GM12878 (cell line): ENCODE measurements at regions not wholly inside any gene's neighbourhood (a gene's known extent, or its start where the extent isn't known, plus 50 kb on each side); places are given as distances from the start of the nearest gene placed in this dataset.

Experiments
- ATF2 ChIP-seq: IDR thresholded peaks from 2 replicates; pipeline ENCODE4 v1.6.1; 2012; ENCODE audit warnings: low read length, inconsistent platforms
- CUX1 ChIP-seq: IDR thresholded peaks from 2 replicates; pipeline ENCODE4 v1.6.1; 2012; ENCODE audit warnings: improper control_type of control experiment, low read depth, low read length; ENCODE audit not compliant: insufficient replicate concordance
- EGR1 ChIP-seq, 2 experiments: IDR thresholded peaks; 1 replicate in 1 of 2; 2 replicates in 1 of 2; pipeline ENCODE4 v1.6.1; 2011 to 2012; ENCODE audit warnings: low read depth in 2 of 2, low read length in 2 of 2, borderline replicate concordance in 1 of 2, mild to moderate bottlenecking in 1 of 2, moderate library complexity in 1 of 2
- FOS ChIP-seq: IDR thresholded peaks from 3 replicates; pipeline ENCODE4 v1.6.1; 2011; ENCODE audit warnings: borderline replicate concordance; ENCODE audit not compliant: insufficient read length; ENCODE audit errors: extremely low read depth
- HCFC1 ChIP-seq: fragments of 150-350 bp; IDR thresholded peaks from 2 replicates; pipeline ENCODE4 v1.6.1; 2014; ENCODE audit warnings: low read length
- POLR2AphosphoS5 ChIP-seq: IDR thresholded peaks from 2 replicates; pipeline ENCODE4 v1.6.1; 2011; ENCODE audit warnings: mild to moderate bottlenecking, low read length, inconsistent platforms
- RUNX3 ChIP-seq: IDR thresholded peaks from 2 replicates; pipeline ENCODE4 v1.6.1; 2012; ENCODE audit warnings: low read length, inconsistent platforms
- SUPT20H ChIP-seq: IDR thresholded peaks from 2 replicates; pipeline ENCODE4 v1.6.1; 2011; ENCODE audit warnings: low read depth, mild to moderate bottlenecking, low read length, moderate library complexity, borderline replicate concordance; ENCODE audit not compliant: control insufficient read depth

- no peak for TF ChIP-seq CUX1
- no peak for TF ChIP-seq POLR2AphosphoS5
- no peak for TF ChIP-seq RUNX3
- TF ChIP-seq HCFC1: no peak
- no peak for TF ChIP-seq ATF2
- TF ChIP-seq EGR1 (IDR thresholded peaks at IDR 0.05; ENCODE audit: borderline replicate concordance in 1 of 2, low read depth in 2 of 2, low read length in 2 of 2): no peak
- TF ChIP-seq FOS: no peak
- no peak for TF ChIP-seq SUPT20H
These were observed 486.9 kb upstream of the RAB6C start (continued) for GRCh38 chr2:129492548-129492947.
